ENCODE measurements at regions not wholly inside any gene's neighbourhood (a gene's known extent, or its start where the extent isn't known, plus 50 kb on each side); places are given as distances from the start of the nearest gene placed in this dataset.

- H3K23ac ChIP-seq (ENCODE audit: insufficient read length, low read depth, low read length) = no peak overlapping the region
- H3K27me3 Mint-ChIP-seq (ENCODE audit: low read depth) = no peaks in the 10 kb centered on the region
- no peak overlapping the region for H4K8ac ChIP-seq (replicated peaks; ENCODE audit: insufficient read length, low read depth, low read length)
- DNase-seq = no peak
- H3K9me3 ChIP-seq (ENCODE audit: control insufficient read depth, low read depth, low read length) = no peaks in the 10 kb centered on the region
- no peak overlapping the region for H2BK12ac ChIP-seq (ENCODE audit: insufficient read length, low read depth, low read length)
- H3K27me3 ChIP-seq (ENCODE audit: insufficient read depth, low read length) = no peaks in the 10 kb centered on the region
- no peak overlapping the region for H3T11ph ChIP-seq (ENCODE audit: low read length)
- no peak overlapping the region for H4K91ac ChIP-seq (ENCODE audit: insufficient read length, low read depth, low read length)
- H3K4me1 Mint-ChIP-seq = peaks cover 2 to 4% of the 10 kb centered on the region in 2 experiments; a peak in 2 of 4 replicates
- H3K4me3 Mint-ChIP-seq = no peak overlapping the region
- H2BK5ac ChIP-seq (ENCODE audit: insufficient read length, low read length) = no peak overlapping the region
- H3K9ac ChIP-seq (ENCODE audit: extremely low read depth, insufficient read length, low read length) = no peak overlapping the region
- no peak overlapping the region for H3K4ac ChIP-seq (ENCODE audit: low read depth, low read length)
- TF ChIP-seq, protein P1, sequence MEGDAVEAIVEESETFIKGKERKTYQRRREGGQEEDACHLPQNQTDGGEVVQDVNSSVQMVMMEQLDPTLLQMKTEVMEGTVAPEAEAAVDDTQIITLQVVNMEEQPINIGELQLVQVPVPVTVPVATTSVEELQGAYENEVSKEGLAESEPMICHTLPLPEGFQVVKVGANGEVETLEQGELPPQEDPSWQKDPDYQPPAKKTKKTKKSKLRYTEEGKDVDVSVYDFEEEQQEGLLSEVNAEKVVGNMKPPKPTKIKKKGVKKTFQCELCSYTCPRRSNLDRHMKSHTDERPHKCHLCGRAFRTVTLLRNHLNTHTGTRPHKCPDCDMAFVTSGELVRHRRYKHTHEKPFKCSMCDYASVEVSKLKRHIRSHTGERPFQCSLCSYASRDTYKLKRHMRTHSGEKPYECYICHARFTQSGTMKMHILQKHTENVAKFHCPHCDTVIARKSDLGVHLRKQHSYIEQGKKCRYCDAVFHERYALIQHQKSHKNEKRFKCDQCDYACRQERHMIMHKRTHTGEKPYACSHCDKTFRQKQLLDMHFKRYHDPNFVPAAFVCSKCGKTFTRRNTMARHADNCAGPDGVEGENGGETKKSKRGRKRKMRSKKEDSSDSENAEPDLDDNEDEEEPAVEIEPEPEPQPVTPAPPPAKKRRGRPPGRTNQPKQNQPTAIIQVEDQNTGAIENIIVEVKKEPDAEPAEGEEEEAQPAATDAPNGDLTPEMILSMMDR (conservative IDR thresholded peaks at IDR 0.05) = no peak
- H3K27ac ChIP-seq (ENCODE audit: insufficient read length, low read depth, low read length) = no peak overlapping the region
- no peak overlapping the region for H2AFZ ChIP-seq (ENCODE audit: low read length)
- H2BK120ac ChIP-seq (ENCODE audit: low read depth, low read length, poor library complexity, severe bottlenecking) = no peak overlapping the region
- no peaks in the 10 kb centered on the region for H3K4me1 ChIP-seq (ENCODE audit: insufficient read depth, low read length)
- WGBS (ENCODE audit: extremely low coverage, insufficient read length, low lambda C conversion rate) = no CpG with 5 or more reads among the region's 1 CpG
- H2AK5ac ChIP-seq (ENCODE audit: insufficient read length, low read length) = no peak overlapping the region
- no peaks in the 10 kb centered on the region for H3K23me2 ChIP-seq (ENCODE audit: insufficient read length, low read depth, low read length, poor library complexity, severe bottlenecking)
- H3K27ac Mint-ChIP-seq = no peak overlapping the region
- no peak overlapping the region for H2BK20ac ChIP-seq (ENCODE audit: low read depth, low read length, poor library complexity, severe bottlenecking)
- H3K79me1 ChIP-seq (ENCODE audit: insufficient read depth, low read depth, low read length, poor library complexity, severe bottlenecking) = no peaks in the 10 kb centered on the region
- no peak overlapping the region for H3K14ac ChIP-seq (ENCODE audit: insufficient read depth, low read length)
- H3K18ac ChIP-seq (ENCODE audit: insufficient read length, low read depth, low read length) = no peak overlapping the region
- H3K4me2 ChIP-seq (ENCODE audit: insufficient read depth, insufficient read length, low read length) = no peak overlapping the region
- H3K79me2 ChIP-seq (ENCODE audit: insufficient read depth, low read length) = no peaks in the 10 kb centered on the region
- H3K56ac ChIP-seq (ENCODE audit: insufficient read length, low read depth, low read length) = no peak overlapping the region
- H2BK15ac ChIP-seq (ENCODE audit: low read depth, low read length) = no peak overlapping the region
- H4K5ac ChIP-seq (ENCODE audit: insufficient read length, low read depth, low read length) = no peak overlapping the region
- H4K20me1 ChIP-seq (ENCODE audit: control insufficient read depth, insufficient read depth, insufficient read length) = no peaks in the 10 kb centered on the region
- no peaks in the 10 kb centered on the region for H3K9me3 Mint-ChIP-seq
- H3K36me3 Mint-ChIP-seq (ENCODE audit: insufficient read depth in 1 of 3, low read depth in 3 of 3) = no peaks in the 10 kb centered on the region
These were observed 140.0 kb downstream of the GLUL start for GRCh38 chr1:182251561-182251960.

Measured in H9 (cell line).